ENCODE measurements at regions not wholly inside any gene's neighbourhood (a gene's known extent, or its start where the extent isn't known, plus 50 kb on each side); places are given as distances from the start of the nearest gene placed in this dataset.

- Histone ChIP-seq H3K9ac (ENCODE audit: low read length in 3 of 3) (no peak overlapping the region), H3K4me3 (ENCODE audit: low read length in 3 of 3) (no peak overlapping the region), H3K27ac (ENCODE audit: low read depth in 2 of 2, low read length in 2 of 2) (no peak overlapping the region), H3K36me3 (ENCODE audit: control insufficient read depth in 2 of 3, insufficient read depth in 3 of 3, low read length in 3 of 3) (no peaks in the 10 kb centered on the region), H3K27me3 (ENCODE audit: control insufficient read depth, insufficient read depth, low read length) (no peaks in the 10 kb centered on the region), H3K9me3 (ENCODE audit: control insufficient read depth in 2 of 3, insufficient read depth in 1 of 3, low read length in 3 of 3) (no peaks in the 10 kb centered on the region), H3K4me1 (ENCODE audit: control insufficient read depth in 2 of 3, insufficient read depth in 2 of 3, low read depth in 1 of 3, low read length in 3 of 3) (no peaks in the 10 kb centered on the region)
- intact Hi-C loops (cut with DNase I): no loop called here
- no peak for TF ChIP-seq CTCF (IDR thresholded peaks at IDR 0.05; ENCODE audit: borderline replicate concordance, extremely low read depth, insufficient read depth)
- no peak for FAIRE-seq
- DNase-seq: no peak
Measured at GRCh38 chr12:17640615-17641014, 449.4 kb downstream of the RERGL start.

GRCh38 chr12:17618831-17619230 lies 471.2 kb downstream of the RERGL start:
- Histone ChIP-seq H3K27ac (ENCODE audit: low read depth in 2 of 2, low read length in 2 of 2) (no peak overlapping the region), H3K27me3 (ENCODE audit: control insufficient read depth, insufficient read depth, low read length) (no peaks in the 10 kb centered on the region), H3K4me3 (ENCODE audit: low read length in 3 of 3) (no peak overlapping the region), H3K4me1 (ENCODE audit: control insufficient read depth in 2 of 3, insufficient read depth in 2 of 3, low read depth in 1 of 3, low read length in 3 of 3) (no peaks in the 10 kb centered on the region), H3K36me3 (ENCODE audit: control insufficient read depth in 2 of 3, insufficient read depth in 3 of 3, low read length in 3 of 3) (no peaks in the 10 kb centered on the region), H3K9ac (ENCODE audit: low read length in 3 of 3) (no peak overlapping the region), H3K9me3 (ENCODE audit: control insufficient read depth in 2 of 3, insufficient read depth in 1 of 3, low read length in 3 of 3) (no peaks in the 10 kb centered on the region)
- no peak for TF ChIP-seq CTCF (IDR thresholded peaks at IDR 0.05; ENCODE audit: borderline replicate concordance, extremely low read depth, insufficient read depth)
- DNase-seq (peak in 1 of 5 donors; percentile 0), FAIRE-seq (no peak)
- intact Hi-C loops (cut with DNase I): no loop called here

- DNase-seq (no peak), FAIRE-seq (no peak)
- Histone ChIP-seq H3K27me3 (ENCODE audit: control insufficient read depth, insufficient read depth, low read length) (no peaks in the 10 kb centered on the region), H3K4me1 (ENCODE audit: control insufficient read depth in 2 of 3, insufficient read depth in 2 of 3, low read depth in 1 of 3, low read length in 3 of 3) (no peaks in the 10 kb centered on the region), H3K36me3 (ENCODE audit: control insufficient read depth in 2 of 3, insufficient read depth in 3 of 3, low read length in 3 of 3) (no peaks in the 10 kb centered on the region), H3K27ac (ENCODE audit: low read depth in 2 of 2, low read length in 2 of 2) (no peak overlapping the region), H3K9me3 (ENCODE audit: control insufficient read depth in 2 of 3, insufficient read depth in 1 of 3, low read length in 3 of 3) (no peaks in the 10 kb centered on the region), H3K9ac (ENCODE audit: low read length in 3 of 3) (no peak overlapping the region), H3K4me3 (ENCODE audit: low read length in 3 of 3) (no peak overlapping the region)
- no peak for TF ChIP-seq CTCF (IDR thresholded peaks at IDR 0.05; ENCODE audit: borderline replicate concordance, extremely low read depth, insufficient read depth)
- intact Hi-C loops (cut with DNase I): no loop called here
Measured at GRCh38 chr12:17609701-17610100, 480.3 kb downstream of the RERGL start.

- intact Hi-C loops (cut with DNase I): no loop called here
- no peak for DNase-seq
- H3K27ac ChIP-seq (ENCODE audit: low read depth in 2 of 2, low read length in 2 of 2): no peak overlapping the region
- TF ChIP-seq CTCF (IDR thresholded peaks at IDR 0.05; ENCODE audit: borderline replicate concordance, extremely low read depth, insufficient read depth): no peak
- H3K4me3 ChIP-seq (ENCODE audit: low read length in 3 of 3): no peak overlapping the region
- H3K36me3 ChIP-seq (ENCODE audit: control insufficient read depth in 2 of 3, insufficient read depth in 3 of 3, low read length in 3 of 3): no peaks in the 10 kb centered on the region
- no peaks in the 10 kb centered on the region for H3K4me1 ChIP-seq (ENCODE audit: control insufficient read depth in 2 of 3, insufficient read depth in 2 of 3, low read depth in 1 of 3, low read length in 3 of 3)
- H3K9me3 ChIP-seq (ENCODE audit: control insufficient read depth in 2 of 3, insufficient read depth in 1 of 3, low read length in 3 of 3): no peaks in the 10 kb centered on the region
- no peaks in the 10 kb centered on the region for H3K27me3 ChIP-seq (ENCODE audit: control insufficient read depth, insufficient read depth, low read length)
- FAIRE-seq: no peak
- no peak overlapping the region for H3K9ac ChIP-seq (ENCODE audit: low read length in 3 of 3)
Measured at GRCh38 chr12:17609153-17609552, 480.8 kb downstream of the RERGL start.

All from kidney (tissue), 13 donors.